ENCODE measurements at regions not wholly inside any gene's neighbourhood (a gene's known extent, or its start where the extent isn't known, plus 50 kb on each side); places are given as distances from the start of the nearest gene placed in this dataset.

GRCh38 chr14:42374332-42374731 lies 767.7 kb downstream of the LRFN5 start:
- Histone ChIP-seq H3K27ac (ENCODE audit: low read depth, low read length) (no peak overlapping the region), H2BK12ac (ENCODE audit: low read length) (no peak overlapping the region), H2BK120ac (ENCODE audit: insufficient read depth, low read length, poor library complexity) (no peak overlapping the region), H3K27me3 (ENCODE audit: insufficient read depth, low read length) (no peaks in the 10 kb centered on the region), H3K36me3 (ENCODE audit: control insufficient read depth in 1 of 2, insufficient read depth in 2 of 2, low read length in 2 of 2) (no peaks in the 10 kb centered on the region), H3K23ac (ENCODE audit: low read length) (no peak overlapping the region), H2AFZ (ENCODE audit: insufficient read depth, low read length, poor library complexity) (no peak overlapping the region), H4K8ac (ENCODE audit: low read depth, low read length) (no peak overlapping the region), H3K4me1 (ENCODE audit: control insufficient read depth in 1 of 2, insufficient read depth in 2 of 2, low read length in 2 of 2) (no peaks in the 10 kb centered on the region), H3K14ac (ENCODE audit: low read length) (no peak overlapping the region), H3K18ac (ENCODE audit: low read length) (no peak overlapping the region), H3K9ac (ENCODE audit: low read length) (no peak overlapping the region), H3K4me3 (ENCODE audit: low read depth, low read length) (no peak overlapping the region), H2AK5ac (ENCODE audit: low read length) (no peak overlapping the region), H4K12ac (ENCODE audit: low read depth, low read length) (no peak overlapping the region), H3K4me2 (ENCODE audit: low read length) (no peak overlapping the region), H3K9me3 (ENCODE audit: insufficient read depth, low read depth, low read length) (peaks cover 3% of the 10 kb centered on the region), H3K79me1 (ENCODE audit: low read length) (no peaks in the 10 kb centered on the region), H3K4ac (ENCODE audit: low read depth, low read length) (no peak overlapping the region), H4K91ac (ENCODE audit: low read depth, low read length) (no peak overlapping the region), H2BK5ac (ENCODE audit: low read depth, low read length, poor library complexity) (no peak overlapping the region), H3K79me2 (ENCODE audit: control insufficient read depth, insufficient read depth, low read length, poor library complexity) (no peaks in the 10 kb centered on the region)
- DNase-seq: no peak

GRCh38 chr14:42370056-42370455 lies 763.4 kb downstream of the LRFN5 start:
- no peak overlapping the region for H3K27ac ChIP-seq (ENCODE audit: low read depth, low read length)
- no CpG with 5 or more reads among the region's 1 CpG for WGBS (ENCODE audit: extremely low coverage, insufficient coverage, insufficient read length)

GRCh38 chr14:42368234-42368633 lies 761.6 kb downstream of the LRFN5 start:
- Histone ChIP-seq H3K27me3 (ENCODE audit: insufficient read depth, low read length) (no peaks in the 10 kb centered on the region), H4K91ac (ENCODE audit: low read depth, low read length) (no peak overlapping the region), H3K36me3 (ENCODE audit: control insufficient read depth in 1 of 2, insufficient read depth in 2 of 2, low read length in 2 of 2) (no peaks in the 10 kb centered on the region), H2BK120ac (ENCODE audit: insufficient read depth, low read length, poor library complexity) (no peak overlapping the region), H4K12ac (ENCODE audit: low read depth, low read length) (no peak overlapping the region), H3K4me3 (ENCODE audit: low read depth, low read length) (no peak overlapping the region), H2BK12ac (ENCODE audit: low read length) (no peak overlapping the region), H3K79me2 (ENCODE audit: control insufficient read depth, insufficient read depth, low read length, poor library complexity) (no peaks in the 10 kb centered on the region), H2AFZ (ENCODE audit: insufficient read depth, low read length, poor library complexity) (no peak overlapping the region), H3K9me3 (ENCODE audit: insufficient read depth, low read depth, low read length) (no peaks in the 10 kb centered on the region), H3K9ac (ENCODE audit: low read length) (no peak overlapping the region), H3K23ac (ENCODE audit: low read length) (no peak overlapping the region), H3K14ac (ENCODE audit: low read length) (no peak overlapping the region), H3K18ac (ENCODE audit: low read length) (no peak overlapping the region), H3K4ac (ENCODE audit: low read depth, low read length) (no peak overlapping the region), H2AK5ac (ENCODE audit: low read length) (no peak overlapping the region), H3K4me1 (ENCODE audit: control insufficient read depth in 1 of 2, insufficient read depth in 2 of 2, low read length in 2 of 2) (no peaks in the 10 kb centered on the region), H3K79me1 (ENCODE audit: low read length) (no peaks in the 10 kb centered on the region), H3K27ac (ENCODE audit: low read depth, low read length) (no peak overlapping the region), H3K4me2 (ENCODE audit: low read length) (no peak overlapping the region), H2BK5ac (ENCODE audit: low read depth, low read length, poor library complexity) (no peak overlapping the region), H4K8ac (ENCODE audit: low read depth, low read length) (no peak overlapping the region)
- WGBS (ENCODE audit: extremely low coverage, insufficient coverage, insufficient read length): no CpG with 5 or more reads among the region's 1 CpG
- no peak for DNase-seq

More at GRCh38 chr14:42370056-42370455, 763.4 kb downstream of the LRFN5 start:
- Histone ChIP-seq H3K4me1 (ENCODE audit: control insufficient read depth in 1 of 2, insufficient read depth in 2 of 2, low read length in 2 of 2) (no peaks in the 10 kb centered on the region), H3K79me1 (ENCODE audit: low read length) (no peaks in the 10 kb centered on the region), H3K9ac (ENCODE audit: low read length) (no peak overlapping the region), H3K79me2 (ENCODE audit: control insufficient read depth, insufficient read depth, low read length, poor library complexity) (no peaks in the 10 kb centered on the region), H3K4ac (ENCODE audit: low read depth, low read length) (no peak overlapping the region), H3K4me2 (ENCODE audit: low read length) (no peak overlapping the region), H3K23ac (ENCODE audit: low read length) (no peak overlapping the region), H4K91ac (ENCODE audit: low read depth, low read length) (no peak overlapping the region), H2AFZ (ENCODE audit: insufficient read depth, low read length, poor library complexity) (no peak overlapping the region), H3K27me3 (ENCODE audit: insufficient read depth, low read length) (no peaks in the 10 kb centered on the region), H3K14ac (ENCODE audit: low read length) (no peak overlapping the region), H4K8ac (ENCODE audit: low read depth, low read length) (no peak overlapping the region), H3K18ac (ENCODE audit: low read length) (no peak overlapping the region), H3K9me3 (ENCODE audit: insufficient read depth, low read depth, low read length) (no peaks in the 10 kb centered on the region), H3K36me3 (ENCODE audit: control insufficient read depth in 1 of 2, insufficient read depth in 2 of 2, low read length in 2 of 2) (no peaks in the 10 kb centered on the region), H2AK5ac (ENCODE audit: low read length) (no peak overlapping the region), H2BK5ac (ENCODE audit: low read depth, low read length, poor library complexity) (no peak overlapping the region), H2BK120ac (ENCODE audit: insufficient read depth, low read length, poor library complexity) (no peak overlapping the region), H3K4me3 (ENCODE audit: low read depth, low read length) (no peak overlapping the region), H4K12ac (ENCODE audit: low read depth, low read length) (no peak overlapping the region), H2BK12ac (ENCODE audit: low read length) (no peak overlapping the region)
- no peak for DNase-seq

GRCh38 chr14:42353315-42353714 lies 746.6 kb downstream of the LRFN5 start:
- Histone ChIP-seq H3K4me2 (ENCODE audit: low read length) (no peak overlapping the region), H3K4ac (ENCODE audit: low read depth, low read length) (no peak overlapping the region), H3K36me3 (ENCODE audit: control insufficient read depth in 1 of 2, insufficient read depth in 2 of 2, low read length in 2 of 2) (no peaks in the 10 kb centered on the region), H2AFZ (ENCODE audit: insufficient read depth, low read length, poor library complexity) (no peak overlapping the region), H3K18ac (ENCODE audit: low read length) (no peak overlapping the region), H2BK12ac (ENCODE audit: low read length) (no peak overlapping the region), H2BK120ac (ENCODE audit: insufficient read depth, low read length, poor library complexity) (no peak overlapping the region), H3K27me3 (ENCODE audit: insufficient read depth, low read length) (no peaks in the 10 kb centered on the region), H3K14ac (ENCODE audit: low read length) (no peak overlapping the region), H2BK5ac (ENCODE audit: low read depth, low read length, poor library complexity) (no peak overlapping the region), H3K4me3 (ENCODE audit: low read depth, low read length) (no peak overlapping the region), H2AK5ac (ENCODE audit: low read length) (no peak overlapping the region), H3K9me3 (ENCODE audit: insufficient read depth, low read depth, low read length) (no peaks in the 10 kb centered on the region), H4K12ac (ENCODE audit: low read depth, low read length) (no peak overlapping the region), H4K91ac (ENCODE audit: low read depth, low read length) (no peak overlapping the region), H3K79me1 (ENCODE audit: low read length) (no peaks in the 10 kb centered on the region), H4K8ac (ENCODE audit: low read depth, low read length) (no peak overlapping the region), H3K79me2 (ENCODE audit: control insufficient read depth, insufficient read depth, low read length, poor library complexity) (no peaks in the 10 kb centered on the region), H3K4me1 (ENCODE audit: control insufficient read depth in 1 of 2, insufficient read depth in 2 of 2, low read length in 2 of 2) (no peaks in the 10 kb centered on the region), H3K27ac (ENCODE audit: low read depth, low read length) (no peak overlapping the region), H3K9ac (ENCODE audit: low read length) (no peak overlapping the region), H3K23ac (ENCODE audit: low read length) (no peak overlapping the region)
- DNase-seq: no peak
- no CpG with 5 or more reads among the region's 2 CpGs for WGBS (ENCODE audit: extremely low coverage, insufficient coverage, insufficient read length)
